Panc1 (cell line): ENCODE measurements at regions not wholly inside any gene's neighbourhood (a gene's known extent, or its start where the extent isn't known, plus 50 kb on each side); places are given as distances from the start of the nearest gene placed in this dataset.

Experiments used
- SIN3A ChIP-seq: IDR thresholded peaks from 2 replicates; pipeline ENCODE4 v1.6.1; 2012; ENCODE audit warnings: low read depth, mild to moderate bottlenecking, low read length, moderate library complexity, borderline replicate concordance; ENCODE audit not compliant: insufficient read depth
- TCF7L2 ChIP-seq: IDR thresholded peaks from 2 replicates; pipeline ENCODE4 v1.6.1; 2011; ENCODE audit warnings: mild to moderate bottlenecking, low read depth, low read length, inconsistent platforms
- TF ChIP-seq, protein P1 (sequence below): fragments of 450-650 bp; IDR thresholded peaks from 2 replicates; pipeline ENCODE4 v1.5.1; 2017; ENCODE audit warnings: mild to moderate bottlenecking
- TF ChIP-seq, protein P2 (sequence below), 2 experiments: IDR thresholded peaks; 2 replicates each; pipeline ENCODE4 v1.6.1; 2011 to 2012; ENCODE audit warnings: low read depth in 2 of 2, control low read depth in 1 of 2, low read length in 1 of 2, mild to moderate bottlenecking in 1 of 2, moderate library complexity in 1 of 2; ENCODE audit not compliant: insufficient read depth in 1 of 2

DNA sequence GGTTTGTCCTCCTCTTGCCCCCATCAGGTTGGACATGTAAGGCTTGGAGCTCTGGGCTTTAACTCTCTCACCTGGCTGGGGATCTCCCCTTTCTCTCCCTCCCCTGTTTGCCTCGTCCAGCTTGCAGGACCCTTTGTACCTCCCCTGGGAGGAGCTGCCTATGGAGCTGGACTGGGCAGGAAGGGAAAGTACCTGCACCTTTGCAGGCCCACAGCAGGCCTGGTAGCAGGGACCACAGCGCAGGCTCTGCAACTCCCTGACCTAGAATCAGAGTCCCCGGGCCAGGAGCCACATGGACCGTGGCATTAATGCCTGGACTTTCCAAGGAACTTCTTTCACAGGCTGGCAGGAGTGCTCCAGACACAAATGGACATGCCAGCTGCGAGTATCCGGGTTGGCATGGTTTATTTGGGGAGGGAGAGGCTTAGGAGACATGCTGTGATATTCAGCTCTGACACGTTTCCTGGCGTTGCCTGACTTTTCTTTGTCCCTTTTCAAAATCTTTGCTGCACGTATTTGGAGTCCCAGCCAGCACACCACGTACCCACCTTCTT lies 268.5 kb upstream of the EXOC2 start:
- TF ChIP-seq, protein P1, sequence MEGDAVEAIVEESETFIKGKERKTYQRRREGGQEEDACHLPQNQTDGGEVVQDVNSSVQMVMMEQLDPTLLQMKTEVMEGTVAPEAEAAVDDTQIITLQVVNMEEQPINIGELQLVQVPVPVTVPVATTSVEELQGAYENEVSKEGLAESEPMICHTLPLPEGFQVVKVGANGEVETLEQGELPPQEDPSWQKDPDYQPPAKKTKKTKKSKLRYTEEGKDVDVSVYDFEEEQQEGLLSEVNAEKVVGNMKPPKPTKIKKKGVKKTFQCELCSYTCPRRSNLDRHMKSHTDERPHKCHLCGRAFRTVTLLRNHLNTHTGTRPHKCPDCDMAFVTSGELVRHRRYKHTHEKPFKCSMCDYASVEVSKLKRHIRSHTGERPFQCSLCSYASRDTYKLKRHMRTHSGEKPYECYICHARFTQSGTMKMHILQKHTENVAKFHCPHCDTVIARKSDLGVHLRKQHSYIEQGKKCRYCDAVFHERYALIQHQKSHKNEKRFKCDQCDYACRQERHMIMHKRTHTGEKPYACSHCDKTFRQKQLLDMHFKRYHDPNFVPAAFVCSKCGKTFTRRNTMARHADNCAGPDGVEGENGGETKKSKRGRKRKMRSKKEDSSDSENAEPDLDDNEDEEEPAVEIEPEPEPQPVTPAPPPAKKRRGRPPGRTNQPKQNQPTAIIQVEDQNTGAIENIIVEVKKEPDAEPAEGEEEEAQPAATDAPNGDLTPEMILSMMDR, result no peak
- TF ChIP-seq, protein P2, sequence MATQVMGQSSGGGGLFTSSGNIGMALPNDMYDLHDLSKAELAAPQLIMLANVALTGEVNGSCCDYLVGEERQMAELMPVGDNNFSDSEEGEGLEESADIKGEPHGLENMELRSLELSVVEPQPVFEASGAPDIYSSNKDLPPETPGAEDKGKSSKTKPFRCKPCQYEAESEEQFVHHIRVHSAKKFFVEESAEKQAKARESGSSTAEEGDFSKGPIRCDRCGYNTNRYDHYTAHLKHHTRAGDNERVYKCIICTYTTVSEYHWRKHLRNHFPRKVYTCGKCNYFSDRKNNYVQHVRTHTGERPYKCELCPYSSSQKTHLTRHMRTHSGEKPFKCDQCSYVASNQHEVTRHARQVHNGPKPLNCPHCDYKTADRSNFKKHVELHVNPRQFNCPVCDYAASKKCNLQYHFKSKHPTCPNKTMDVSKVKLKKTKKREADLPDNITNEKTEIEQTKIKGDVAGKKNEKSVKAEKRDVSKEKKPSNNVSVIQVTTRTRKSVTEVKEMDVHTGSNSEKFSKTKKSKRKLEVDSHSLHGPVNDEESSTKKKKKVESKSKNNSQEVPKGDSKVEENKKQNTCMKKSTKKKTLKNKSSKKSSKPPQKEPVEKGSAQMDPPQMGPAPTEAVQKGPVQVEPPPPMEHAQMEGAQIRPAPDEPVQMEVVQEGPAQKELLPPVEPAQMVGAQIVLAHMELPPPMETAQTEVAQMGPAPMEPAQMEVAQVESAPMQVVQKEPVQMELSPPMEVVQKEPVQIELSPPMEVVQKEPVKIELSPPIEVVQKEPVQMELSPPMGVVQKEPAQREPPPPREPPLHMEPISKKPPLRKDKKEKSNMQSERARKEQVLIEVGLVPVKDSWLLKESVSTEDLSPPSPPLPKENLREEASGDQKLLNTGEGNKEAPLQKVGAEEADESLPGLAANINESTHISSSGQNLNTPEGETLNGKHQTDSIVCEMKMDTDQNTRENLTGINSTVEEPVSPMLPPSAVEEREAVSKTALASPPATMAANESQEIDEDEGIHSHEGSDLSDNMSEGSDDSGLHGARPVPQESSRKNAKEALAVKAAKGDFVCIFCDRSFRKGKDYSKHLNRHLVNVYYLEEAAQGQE (IDR thresholded peaks at IDR 0.05; ENCODE audit: insufficient read depth in 1 of 2, low read depth in 2 of 2, low read length in 1 of 2), result no peak
- TF ChIP-seq TCF7L2, result no peak
- no peak for TF ChIP-seq SIN3A
